ENCODE measurements at regions not wholly inside any gene's neighbourhood (a gene's known extent, or its start where the extent isn't known, plus 50 kb on each side); places are given as distances from the start of the nearest gene placed in this dataset.

- H3K27me3 ChIP-seq (ENCODE audit: control insufficient read depth, insufficient read depth): no peaks in the 10 kb centered on the region
- intact Hi-C loops (cut with DNase I): no loop called here
- no peak for ATAC-seq
- 97% methylated on average over 11 of the region's 11 CpGs for WGBS
- DNase-seq: no peak
- no peak overlapping the region for H3K4me3 ChIP-seq (ENCODE audit: low read length)
- H3K9me3 ChIP-seq (ENCODE audit: control insufficient read depth, low read length): no peaks in the 10 kb centered on the region
- no peak overlapping the region for H3K27ac ChIP-seq (ENCODE audit: low read length)
- H3K4me1 ChIP-seq (ENCODE audit: control insufficient read depth, insufficient read depth, low read length): peaks cover 10% of the 10 kb centered on the region
Measured at GRCh38 chr10:3470191-3470590, 297.6 kb upstream of the PITRM1 start.

- H3K4me1 ChIP-seq (ENCODE audit: control insufficient read depth, insufficient read depth, low read length): peaks cover 10% of the 10 kb centered on the region
- H3K27ac ChIP-seq (ENCODE audit: low read length): peak overlapping the region; percentile 94
- ATAC-seq (no peak), DNase-seq (no peak)
- intact Hi-C loops (cut with DNase I): no loop called here
- no peaks in the 10 kb centered on the region for H3K9me3 ChIP-seq (ENCODE audit: control insufficient read depth, low read length)
- 54% methylated on average over 2 of the region's 2 CpGs for WGBS
- no peak overlapping the region for H3K4me3 ChIP-seq (ENCODE audit: low read length)
- no peaks in the 10 kb centered on the region for H3K27me3 ChIP-seq (ENCODE audit: control insufficient read depth, insufficient read depth)
Measured at GRCh38 chr10:3469639-3470020, 297.0 kb upstream of the PITRM1 start.

DNA sequence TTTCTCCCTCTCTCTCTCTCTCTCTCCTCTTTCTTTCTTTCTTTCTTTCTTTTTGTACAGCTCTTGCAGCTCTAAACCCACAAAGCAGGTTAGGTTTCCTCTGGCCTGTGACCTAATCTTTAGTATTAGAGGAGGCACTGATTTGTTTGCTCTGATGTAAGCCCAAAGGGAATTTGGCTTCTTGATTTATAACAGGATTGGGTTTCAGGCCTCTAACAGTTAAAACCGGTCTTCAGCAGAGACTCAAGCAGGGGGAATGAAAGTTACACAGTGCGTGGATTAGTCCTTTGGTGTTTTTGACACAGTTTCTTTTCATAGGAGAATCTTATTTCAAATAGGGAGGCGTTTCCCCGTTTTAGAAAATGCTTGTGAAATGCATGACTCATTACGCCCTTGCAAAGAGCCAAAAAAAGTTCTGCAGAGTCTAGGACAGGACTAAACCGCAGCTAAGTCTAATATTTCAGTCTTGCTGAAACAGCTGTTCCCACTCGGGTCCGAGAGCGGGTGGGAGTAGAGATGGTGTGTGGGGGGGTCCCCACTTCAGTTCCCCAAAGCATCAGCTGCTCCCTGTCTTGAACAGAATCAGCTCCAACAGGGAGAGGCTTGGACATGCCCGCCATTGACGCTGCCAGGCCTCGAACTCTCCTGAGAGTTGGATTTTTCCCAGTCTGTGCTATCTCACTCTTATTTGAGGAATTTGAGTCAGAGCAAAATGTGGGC is 296.5 kb upstream of the PITRM1 start:
- DNase-seq (peak; percentile 66 to 85 (median 81)), ATAC-seq (peak; percentile 71 to 77)
- H3K27ac ChIP-seq (ENCODE audit: low read length): peak overlapping the region; percentile 94
- WGBS: 28% methylated on average over 12 of the region's 12 CpGs
- H3K4me1 ChIP-seq (ENCODE audit: control insufficient read depth, insufficient read depth, low read length): peaks cover 10% of the 10 kb centered on the region
- intact Hi-C loops (cut with DNase I): no loop called here
- H3K27me3 ChIP-seq (ENCODE audit: control insufficient read depth, insufficient read depth): no peaks in the 10 kb centered on the region
- no peaks in the 10 kb centered on the region for H3K9me3 ChIP-seq (ENCODE audit: control insufficient read depth, low read length)
- no peak overlapping the region for H3K4me3 ChIP-seq (ENCODE audit: low read length)

DNA sequence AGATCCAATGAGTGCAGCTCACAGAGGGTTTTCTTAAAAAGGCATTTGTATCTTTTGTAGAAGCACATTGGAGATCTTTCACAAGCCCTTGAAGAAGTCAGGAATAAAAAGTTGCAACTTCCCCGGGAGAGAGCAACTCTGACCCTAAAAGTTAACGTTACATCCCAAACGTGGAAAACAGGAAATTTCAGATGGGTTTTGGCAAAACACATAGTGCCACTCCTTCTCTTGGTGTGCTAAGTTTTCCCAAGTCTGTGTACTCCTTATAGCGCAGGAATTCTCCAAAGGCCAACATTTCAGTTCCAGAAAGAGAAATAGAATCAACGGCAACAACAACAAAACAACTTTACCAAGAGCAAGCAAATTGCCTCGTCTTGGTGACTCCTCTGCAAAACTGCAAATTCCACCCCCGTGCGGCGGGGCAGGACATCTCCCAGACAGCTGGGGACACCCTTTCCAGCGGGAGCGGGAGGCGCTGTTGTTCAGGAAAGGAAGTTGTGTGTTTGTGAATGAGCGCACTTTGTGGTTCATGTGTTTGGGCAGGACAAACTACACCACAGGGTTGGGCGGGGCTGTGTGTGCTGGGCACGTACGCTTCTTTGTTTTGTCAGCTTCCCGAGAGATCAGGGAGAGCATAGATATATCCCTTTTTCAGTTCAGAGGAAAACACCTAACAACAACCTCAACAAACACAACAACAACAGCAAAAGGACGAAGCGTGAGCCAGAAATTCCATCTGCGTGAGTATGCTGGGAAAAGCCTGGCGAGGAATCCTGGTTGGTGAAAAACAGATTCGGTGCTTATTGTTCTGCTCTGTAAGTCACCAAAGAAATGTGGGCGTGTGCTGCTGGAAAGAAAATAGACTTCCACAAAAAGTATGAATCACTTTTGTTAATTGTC is 294.7 kb upstream of the PITRM1 start:
- DNase-seq (peak; percentile 81 to 93 (median 89)), ATAC-seq (peak; percentile 79 to 89)
- Histone ChIP-seq H3K4me1 (ENCODE audit: control insufficient read depth, insufficient read depth, low read length) (peaks cover 10% of the 10 kb centered on the region), H3K27me3 (ENCODE audit: control insufficient read depth, insufficient read depth) (no peaks in the 10 kb centered on the region), H3K4me3 (ENCODE audit: low read length) (no peak overlapping the region), H3K27ac (ENCODE audit: low read length) (peak overlapping the region; percentile 77), H3K9me3 (ENCODE audit: control insufficient read depth, low read length) (no peaks in the 10 kb centered on the region)
- WGBS: 32% methylated on average over 23 of the region's 23 CpGs
- intact Hi-C loops (cut with DNase I): no loop called here

GRCh38 chr10:3465406-3465891 is 292.9 kb upstream of the PITRM1 start:
- Histone ChIP-seq H3K9me3 (ENCODE audit: control insufficient read depth, low read length) (no peaks in the 10 kb centered on the region), H3K27ac (ENCODE audit: low read length) (peak overlapping the region; percentile 79), H3K4me1 (ENCODE audit: control insufficient read depth, insufficient read depth, low read length) (peaks cover 6% of the 10 kb centered on the region), H3K4me3 (ENCODE audit: low read length) (no peak overlapping the region), H3K27me3 (ENCODE audit: control insufficient read depth, insufficient read depth) (no peaks in the 10 kb centered on the region)
- no peak for DNase-seq
- intact Hi-C loops (cut with DNase I): no loop called here
- no peak for ATAC-seq
- WGBS: 64% methylated on average over 11 of the region's 11 CpGs

DNA sequence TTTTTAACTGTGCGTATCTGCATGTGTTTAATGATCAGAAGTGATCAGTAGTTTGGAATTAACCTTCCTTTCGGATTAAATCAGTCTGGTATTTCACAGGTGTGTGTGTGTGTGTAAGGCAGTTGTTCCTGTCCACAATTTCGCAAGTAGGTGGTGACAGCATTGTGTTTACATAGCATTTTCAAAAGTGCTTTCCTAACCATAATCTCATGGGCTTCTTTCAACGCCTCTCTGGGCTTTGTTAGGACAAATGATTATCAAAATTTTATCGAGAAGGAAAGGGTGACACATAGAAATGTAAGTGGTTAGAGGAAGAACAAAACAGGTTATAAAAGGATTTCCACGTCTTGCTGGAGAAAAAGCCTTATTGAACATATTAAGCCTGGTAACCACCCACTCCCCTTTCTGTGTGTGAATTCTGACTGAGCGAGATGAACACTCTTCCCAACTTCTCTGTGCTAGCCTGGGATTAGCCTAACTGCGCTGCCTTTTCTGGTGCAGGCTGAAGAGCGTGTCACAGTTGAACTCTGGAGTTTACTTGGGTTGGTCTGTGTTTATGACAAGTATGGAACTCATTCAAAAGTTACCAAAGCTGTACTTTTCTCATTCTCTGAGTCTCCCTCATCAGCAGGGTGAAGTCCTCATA is 292.3 kb upstream of the PITRM1 start:
- DNase-seq (no peak), ATAC-seq (no peak)
- no peaks in the 10 kb centered on the region for H3K9me3 ChIP-seq (ENCODE audit: control insufficient read depth, low read length)
- peak overlapping the region; percentile 76 for H3K27ac ChIP-seq (ENCODE audit: low read length)
- WGBS: 64% methylated on average over 9 of the region's 9 CpGs
- H3K27me3 ChIP-seq (ENCODE audit: control insufficient read depth, insufficient read depth): no peaks in the 10 kb centered on the region
- intact Hi-C loops (cut with DNase I): no loop called here
- H3K4me3 ChIP-seq (ENCODE audit: low read length): no peak overlapping the region
- peaks cover 6% of the 10 kb centered on the region for H3K4me1 ChIP-seq (ENCODE audit: control insufficient read depth, insufficient read depth, low read length)

DNA sequence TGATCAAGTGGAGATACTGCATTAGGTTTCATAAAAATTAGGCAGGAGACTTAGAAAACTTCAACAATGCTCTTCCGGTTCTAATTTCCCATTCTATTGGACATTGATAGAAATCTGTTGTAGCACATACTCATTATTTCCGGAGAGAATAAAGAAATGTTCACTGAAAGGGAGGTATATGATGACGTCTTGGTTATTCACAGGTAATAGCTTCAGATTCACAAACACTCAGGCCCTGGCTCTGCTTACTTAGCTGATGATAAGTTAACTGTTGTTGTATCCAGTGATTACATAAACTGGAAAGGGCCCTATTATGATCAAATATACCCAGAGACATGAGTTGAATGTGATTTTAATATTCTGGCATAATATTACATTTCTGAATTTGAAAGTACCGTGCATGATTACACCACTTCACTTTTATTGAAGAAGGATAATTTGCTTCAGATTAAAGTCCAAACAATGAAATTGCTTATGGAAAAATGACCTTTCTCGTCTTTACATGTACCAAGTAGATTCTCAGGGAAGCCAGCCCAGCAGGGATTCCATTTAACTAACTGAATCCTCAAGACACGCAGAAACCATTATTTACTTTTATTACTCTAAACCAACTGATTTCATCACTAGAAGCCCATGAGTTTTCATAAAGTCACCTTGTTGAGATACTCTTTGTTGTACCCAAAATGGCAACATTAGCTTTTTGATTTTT is 288.0 kb upstream of the PITRM1 start:
- Histone ChIP-seq H3K4me1 (ENCODE audit: control insufficient read depth, insufficient read depth, low read length) (peaks cover under 1% of the 10 kb centered on the region), H3K9me3 (ENCODE audit: control insufficient read depth, low read length) (no peaks in the 10 kb centered on the region), H3K27me3 (ENCODE audit: control insufficient read depth, insufficient read depth) (no peaks in the 10 kb centered on the region), H3K27ac (ENCODE audit: low read length) (no peak overlapping the region), H3K4me3 (ENCODE audit: low read length) (no peak overlapping the region)
- 90% methylated on average over 6 of the region's 6 CpGs for WGBS
- no peak for ATAC-seq
- no peak for DNase-seq
- intact Hi-C loops (cut with DNase I): no loop called here

- Histone ChIP-seq H3K27me3 (ENCODE audit: control insufficient read depth, insufficient read depth) (no peaks in the 10 kb centered on the region), H3K4me1 (ENCODE audit: control insufficient read depth, insufficient read depth, low read length) (no peaks in the 10 kb centered on the region), H3K27ac (ENCODE audit: low read length) (peak overlapping the region; percentile 30), H3K9me3 (ENCODE audit: control insufficient read depth, low read length) (no peaks in the 10 kb centered on the region), H3K4me3 (ENCODE audit: low read length) (no peak overlapping the region)
- WGBS: 71% methylated on average over 13 of the region's 13 CpGs
- ATAC-seq: no peak
- intact Hi-C loops (cut with DNase I): no loop called here
- peak in 1 of 3 donors; percentile 60 for DNase-seq
Measured at GRCh38 chr10:3455385-3456334, 283.1 kb upstream of the PITRM1 start.

- H3K4me1 ChIP-seq (ENCODE audit: control insufficient read depth, insufficient read depth, low read length): no peaks in the 10 kb centered on the region
- intact Hi-C loops (cut with DNase I): no loop called here
- no peak overlapping the region for H3K4me3 ChIP-seq (ENCODE audit: low read length)
- no peaks in the 10 kb centered on the region for H3K9me3 ChIP-seq (ENCODE audit: control insufficient read depth, low read length)
- 35% methylated on average over 7 of the region's 7 CpGs for WGBS
- ATAC-seq (peak; percentile 54 to 60), DNase-seq (no peak)
- peak overlapping the region; percentile 89 for H3K27ac ChIP-seq (ENCODE audit: low read length)
- no peaks in the 10 kb centered on the region for H3K27me3 ChIP-seq (ENCODE audit: control insufficient read depth, insufficient read depth)
Measured at GRCh38 chr10:3452683-3453361, 280.2 kb upstream of the PITRM1 start.
